GM18873 (cell line): ENCODE measurements at regions not wholly inside any gene's neighbourhood (a gene's known extent, or its start where the extent isn't known, plus 50 kb on each side); places are given as distances from the start of the nearest gene placed in this dataset.
"Not testable (repeated sequence)": the region's sequence is repeated elsewhere in the genome, so short reads cannot be mapped to it uniquely, and the experiment has no call there.

ENCODE experiments used
- ATAC-seq: cut with Tn5 transposase; IDR thresholded peaks from one replicate; pipeline ENCODE4 v1.9.1; 2021; ENCODE audit warnings: mild to moderate bottlenecking, moderate library complexity, moderate number of reproducible peaks; ENCODE audit not compliant: unreplicated experiment, low FRiP score

GRCh38 chr5:155807884-155808576 is 518.9 kb upstream of the SGCD start:
- ATAC-seq: no peak

DNA sequence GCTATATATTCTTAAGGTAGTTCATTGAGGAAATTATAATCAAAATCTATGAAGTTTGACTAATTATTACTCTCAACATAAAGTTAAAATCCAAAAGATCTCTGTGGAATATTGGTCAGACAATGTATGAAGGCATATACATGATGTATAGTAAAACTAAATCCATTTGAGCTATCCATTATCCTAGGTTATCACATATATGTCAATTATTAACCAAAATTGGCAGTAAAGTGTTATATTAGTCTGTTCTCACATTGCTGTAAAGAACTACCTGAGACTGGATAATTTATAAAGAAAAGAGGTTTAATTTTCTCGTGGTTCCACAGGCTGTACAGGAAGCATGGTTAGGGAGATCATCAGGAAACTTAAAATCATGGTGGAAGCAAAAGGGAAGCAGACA is 511.7 kb upstream of the SGCD start:
- no peak for ATAC-seq

DNA sequence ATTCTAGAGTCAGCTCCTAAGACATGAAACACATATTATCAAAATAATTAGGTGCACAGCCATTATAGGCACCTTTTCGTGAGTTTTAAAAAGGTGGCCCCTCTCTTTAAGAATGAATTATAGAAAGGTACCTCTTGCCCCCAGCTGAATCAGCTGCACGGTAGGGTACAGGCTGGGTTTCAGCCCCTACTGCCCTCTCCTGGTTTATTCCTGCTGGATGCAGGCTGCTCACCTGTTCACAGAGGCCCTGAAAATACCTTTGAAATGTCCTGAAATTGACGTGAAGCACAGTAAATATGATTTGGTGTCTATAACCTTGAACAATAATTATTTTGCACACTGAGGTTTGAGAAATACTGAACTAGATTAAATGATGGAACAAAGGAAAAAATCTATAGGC is 504.8 kb upstream of the SGCD start:
- ATAC-seq: no peak

DNA sequence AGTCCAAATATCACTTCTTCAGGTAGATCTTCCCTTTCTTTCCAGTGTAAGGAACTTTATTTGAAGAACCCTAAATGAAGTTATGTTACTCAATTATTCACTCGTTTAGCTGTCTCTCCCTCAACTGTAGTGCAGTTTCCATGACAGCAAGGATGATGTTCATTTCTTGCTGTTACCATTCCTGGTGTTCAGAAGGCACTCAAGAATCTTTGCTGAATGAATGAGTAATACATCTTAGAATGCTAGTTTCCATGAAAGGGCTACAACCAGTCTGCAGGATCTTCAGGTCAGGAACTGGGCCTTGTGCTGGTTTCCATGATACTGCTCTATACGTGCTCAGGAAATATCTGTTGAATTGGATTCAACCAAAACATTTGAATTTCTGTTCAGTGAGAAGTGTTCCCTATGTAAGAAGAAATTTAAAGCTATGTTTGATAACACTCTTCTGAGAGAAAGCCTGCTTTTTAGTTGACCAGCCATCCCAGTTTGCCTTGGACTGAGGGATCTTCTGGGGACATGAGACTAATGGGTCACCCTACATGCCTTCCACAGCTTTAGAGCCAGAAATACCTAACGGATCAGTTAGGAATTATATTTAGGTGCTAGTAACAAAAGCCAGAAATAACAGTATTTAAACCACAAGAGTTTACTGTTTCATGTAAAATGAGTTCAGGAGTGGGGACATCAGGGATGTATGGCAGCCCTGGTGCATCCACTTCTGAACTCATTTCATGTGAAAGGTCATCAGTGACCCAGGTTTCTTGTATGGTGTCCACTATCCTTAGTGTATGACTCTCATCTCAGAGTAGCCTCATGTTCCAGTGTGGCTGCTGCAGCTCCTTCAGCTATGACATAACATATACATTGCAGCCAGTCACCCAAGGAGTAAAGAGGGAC is 500.1 kb upstream of the SGCD start:
- no peak for ATAC-seq

GRCh38 chr5:155827508-155827815 is 499.5 kb upstream of the SGCD start:
- not testable (repeated sequence) for ATAC-seq

- ATAC-seq: peak; percentile 85
These were observed 499.0 kb upstream of the SGCD start for GRCh38 chr5:155827949-155828348.

DNA sequence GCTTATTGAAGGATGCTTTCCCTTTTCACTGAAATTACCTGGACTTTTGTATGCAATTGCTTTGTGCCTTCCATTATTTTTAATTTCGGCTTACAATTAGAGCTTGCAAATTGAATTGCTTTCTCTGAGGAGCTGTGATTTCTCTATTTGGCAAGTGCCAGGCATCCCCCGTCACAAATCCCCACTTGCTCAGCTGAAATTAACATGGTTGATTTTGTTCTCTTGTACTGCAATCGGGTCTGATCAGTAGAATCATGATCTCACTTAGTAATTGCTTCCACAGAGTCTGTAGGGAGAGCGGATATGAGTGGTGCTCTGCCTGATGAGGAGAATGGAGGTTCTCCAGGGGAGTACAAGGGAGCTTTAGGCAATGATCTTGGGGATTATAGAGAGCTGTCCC is 495.5 kb upstream of the SGCD start:
- no peak for ATAC-seq

DNA sequence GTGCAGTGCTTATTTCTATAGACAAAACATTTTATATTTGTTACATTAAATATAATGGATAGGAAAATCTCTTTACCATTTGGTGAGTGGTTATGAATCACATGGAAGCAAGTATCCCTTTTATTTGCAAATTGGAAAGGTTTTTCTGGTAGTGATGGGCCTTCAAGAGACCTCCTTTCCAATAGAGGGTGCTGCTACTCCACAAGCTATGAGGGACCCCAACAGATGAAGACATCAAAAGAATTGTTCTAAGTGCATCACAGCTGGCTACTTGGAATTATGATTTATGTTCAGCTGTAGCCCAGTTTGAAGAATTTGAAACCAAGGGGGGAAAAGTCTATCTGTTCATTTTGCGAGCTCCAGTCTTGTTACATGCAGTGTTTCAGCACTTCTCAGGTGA is 493.7 kb upstream of the SGCD start:
- ATAC-seq: no peak

DNA sequence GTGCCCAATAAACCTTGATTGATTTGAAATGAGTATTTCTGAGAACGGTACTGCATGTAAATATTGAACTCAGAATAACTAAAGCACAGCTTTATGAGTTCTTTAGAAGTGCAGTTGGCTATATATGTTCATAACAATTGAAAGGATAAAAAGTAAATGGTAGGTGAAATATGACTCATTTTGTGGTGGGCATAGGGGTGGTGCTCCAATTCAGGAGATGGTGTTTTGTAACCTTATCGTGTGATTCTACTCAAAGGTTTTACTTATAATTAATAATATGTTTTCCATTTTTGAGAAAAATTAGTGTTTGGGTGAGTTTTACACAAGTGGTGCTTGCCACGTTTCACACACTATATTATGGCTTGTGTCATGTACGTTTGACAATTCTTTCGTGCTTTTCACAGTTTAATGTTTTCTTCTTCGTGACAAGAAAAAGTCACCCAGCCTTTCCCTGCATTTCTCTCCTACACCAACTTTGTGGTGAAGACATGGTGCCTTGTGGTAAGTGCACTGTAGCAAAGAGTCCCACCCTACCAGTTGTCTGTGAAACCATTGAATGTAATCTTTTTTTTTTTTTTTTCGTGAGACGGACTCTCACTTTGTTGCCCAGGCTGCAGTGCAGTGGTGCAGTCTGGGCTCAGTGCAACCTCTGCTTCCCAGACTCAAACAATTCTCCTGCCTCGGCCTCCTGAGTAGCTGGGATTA is 492.5 kb upstream of the SGCD start:
- ATAC-seq: no peak

DNA sequence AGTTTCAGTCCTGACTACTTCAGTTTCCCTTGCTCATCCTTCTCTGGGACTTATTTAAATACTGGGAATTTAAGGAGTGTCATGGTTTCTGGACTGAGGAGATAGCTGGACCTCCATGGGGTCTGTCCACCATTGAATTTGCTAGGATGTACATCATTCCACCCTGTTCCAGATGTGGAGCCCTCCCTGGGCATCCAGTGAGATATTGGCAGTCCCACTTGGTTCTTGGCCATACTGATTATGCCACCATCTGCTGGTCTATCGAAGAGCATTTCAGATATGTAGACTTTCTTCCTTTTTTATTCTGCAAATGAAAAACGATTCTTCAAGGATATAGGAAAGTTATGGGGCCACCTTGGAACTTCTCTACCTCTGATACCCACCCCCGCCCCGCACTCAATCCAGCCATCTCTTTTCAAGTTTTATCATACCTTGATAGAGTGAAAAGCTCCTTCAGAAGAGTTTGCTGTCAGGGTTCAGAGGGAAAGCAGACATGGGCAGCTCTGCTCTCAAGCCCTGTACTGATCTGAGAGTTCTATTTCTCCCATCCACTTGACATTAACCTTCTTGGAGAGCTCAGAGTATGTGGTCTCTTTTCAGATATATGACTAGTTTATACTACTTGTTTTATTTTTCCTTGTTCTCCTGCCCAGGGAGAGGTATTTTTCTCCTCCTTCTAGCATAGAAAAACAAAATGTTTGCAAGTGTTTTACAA is 490.7 kb upstream of the SGCD start:
- no peak for ATAC-seq

DNA sequence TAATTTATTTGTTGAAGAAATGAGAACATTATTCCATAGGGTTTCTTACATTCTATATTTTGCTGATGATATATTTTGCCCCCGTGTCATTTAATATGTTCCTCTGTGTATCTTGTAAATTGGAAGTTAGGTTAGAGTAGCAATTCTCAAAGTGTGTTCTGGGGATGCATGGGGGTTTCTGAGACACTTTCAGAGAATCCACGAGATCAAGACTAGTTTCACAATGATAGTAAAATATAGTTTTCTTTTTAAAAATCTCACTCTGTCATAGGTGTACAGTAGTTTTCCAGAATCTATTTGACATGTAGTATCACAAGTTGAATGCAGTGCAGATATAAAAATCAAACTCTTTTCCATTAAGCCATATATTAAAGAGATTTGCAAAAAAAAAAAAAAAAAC is 488.6 kb upstream of the SGCD start:
- no peak for ATAC-seq

DNA sequence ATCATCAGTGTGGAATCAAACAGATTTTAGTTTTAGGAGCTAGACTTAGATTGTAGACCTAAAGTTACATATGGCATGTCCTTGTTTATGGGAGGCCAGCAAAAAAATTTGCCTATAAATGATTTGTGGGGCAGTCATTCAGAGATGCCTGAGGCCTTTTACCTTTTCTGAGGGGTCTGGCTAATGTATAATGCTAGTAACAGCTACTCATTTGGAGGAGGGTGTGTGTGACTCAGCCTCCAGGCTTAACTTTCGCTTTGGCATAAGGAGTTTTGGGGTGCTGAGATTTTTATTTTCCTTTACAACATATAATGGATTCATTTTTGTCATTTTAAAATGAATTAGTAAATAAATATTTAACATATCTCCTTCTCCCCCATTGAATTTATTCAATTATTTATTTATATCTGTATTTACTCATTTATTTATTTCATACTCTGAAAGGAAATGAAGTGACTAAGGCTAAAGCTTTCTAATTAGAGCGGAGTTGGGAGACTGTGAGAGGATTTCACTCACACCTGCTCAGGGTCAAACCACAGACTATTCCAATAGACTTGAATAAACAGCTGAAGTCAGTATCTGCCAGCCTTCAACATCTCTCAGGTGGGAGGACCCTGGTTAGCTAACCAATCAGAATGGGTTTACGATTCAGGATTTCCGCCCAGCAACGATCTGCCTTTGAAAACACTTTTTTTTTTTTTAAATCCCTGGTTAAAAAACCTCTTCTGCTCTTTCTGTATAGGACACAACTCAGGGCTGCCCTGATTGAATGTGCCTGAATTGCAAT is 487.5 kb upstream of the SGCD start:
- ATAC-seq: no peak

DNA sequence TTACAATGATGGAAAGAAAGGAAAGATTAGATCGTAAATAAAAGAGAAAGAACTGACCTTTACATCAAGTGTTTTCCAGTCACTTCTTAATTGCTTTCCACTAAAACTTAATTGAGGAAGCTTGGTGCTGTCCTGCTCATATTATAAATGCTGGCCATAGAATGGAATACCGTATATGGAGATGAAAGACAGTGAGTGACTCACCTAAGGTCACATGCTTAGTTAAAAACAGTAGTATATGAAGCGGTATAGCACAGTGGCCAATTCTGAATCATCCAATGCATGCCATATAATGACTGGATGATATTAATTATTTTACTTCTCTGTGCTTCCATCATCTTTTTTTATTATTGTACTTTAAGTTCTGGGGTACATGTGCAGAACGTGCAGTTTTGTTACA is 482.4 kb upstream of the SGCD start:
- no peak for ATAC-seq

DNA sequence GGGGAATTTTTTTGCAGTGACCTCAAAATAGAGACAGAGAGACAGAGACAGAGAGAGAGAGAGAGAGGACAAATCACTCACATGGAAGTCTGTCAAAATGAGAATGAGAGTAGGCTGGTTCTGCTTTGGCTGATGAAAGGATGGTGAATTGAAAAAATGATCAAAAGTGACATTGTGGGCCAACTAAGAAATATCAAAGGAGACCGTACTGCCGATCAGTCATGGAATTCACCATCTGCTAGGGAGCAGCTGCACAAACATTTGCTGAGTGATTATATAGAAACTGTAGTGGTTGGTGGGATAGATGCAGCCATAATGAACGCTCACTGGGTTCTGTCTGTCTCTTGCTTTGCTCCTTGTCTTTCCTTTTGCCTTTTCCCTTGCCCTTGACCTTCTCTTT is 476.6 kb upstream of the SGCD start:
- no peak for ATAC-seq

DNA sequence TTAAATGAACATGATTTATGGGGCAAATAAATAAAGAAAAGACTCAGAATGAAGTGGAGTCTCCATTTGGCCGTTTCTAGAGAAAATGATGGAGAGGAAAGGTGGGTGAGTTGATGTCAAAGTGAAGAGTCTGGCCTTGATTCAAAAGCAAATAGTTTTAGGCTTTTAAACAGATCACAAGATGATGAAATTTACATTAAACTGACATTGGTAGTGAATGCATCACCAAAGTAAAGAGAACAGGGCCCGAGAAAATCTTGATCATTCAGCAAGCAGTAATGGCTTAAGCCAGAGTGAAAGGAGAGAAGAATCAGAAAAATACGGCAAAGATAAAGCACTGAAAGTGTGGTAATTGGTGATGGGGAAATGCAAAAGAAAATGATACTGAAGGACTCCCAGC is 460.0 kb upstream of the SGCD start:
- no peak for ATAC-seq

DNA sequence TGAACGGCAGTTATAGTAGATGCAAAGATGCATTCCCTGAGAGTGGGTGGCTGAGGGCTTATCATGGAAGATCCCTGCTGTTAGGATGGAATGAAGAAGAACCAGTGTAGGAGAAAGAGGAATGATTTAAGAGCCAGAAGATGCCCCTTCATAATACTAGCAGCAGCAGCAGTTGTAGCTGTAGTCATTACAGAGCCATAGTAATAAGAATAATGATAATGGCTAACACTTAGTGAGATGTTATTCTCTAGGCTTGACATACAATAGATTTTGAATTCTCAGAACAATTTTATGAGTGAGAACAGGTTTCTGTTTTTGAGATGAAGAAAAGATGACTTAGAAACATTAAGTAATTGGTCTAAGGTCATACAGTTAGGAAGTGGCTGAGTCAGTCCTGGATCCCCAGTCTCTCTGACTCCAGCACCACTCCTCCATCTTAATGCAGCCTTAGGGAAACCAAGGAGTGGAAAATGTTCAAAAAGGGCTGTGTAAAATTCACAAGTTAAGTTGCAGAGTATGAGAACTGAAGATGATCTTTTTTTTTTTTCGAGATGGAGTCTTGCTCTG is 459.4 kb upstream of the SGCD start:
- no peak for ATAC-seq

GRCh38 chr5:155870636-155871035 is 456.3 kb upstream of the SGCD start:
- no peak for ATAC-seq

GRCh38 chr5:155871623-155872022 is 455.3 kb upstream of the SGCD start:
- no peak for ATAC-seq

- ATAC-seq: no peak
These were observed 454.2 kb upstream of the SGCD start for GRCh38 chr5:155872629-155873220.
